ENCODE measurements at regions not wholly inside any gene's neighbourhood (a gene's known extent, or its start where the extent isn't known, plus 50 kb on each side); places are given as distances from the start of the nearest gene placed in this dataset.

DNA sequence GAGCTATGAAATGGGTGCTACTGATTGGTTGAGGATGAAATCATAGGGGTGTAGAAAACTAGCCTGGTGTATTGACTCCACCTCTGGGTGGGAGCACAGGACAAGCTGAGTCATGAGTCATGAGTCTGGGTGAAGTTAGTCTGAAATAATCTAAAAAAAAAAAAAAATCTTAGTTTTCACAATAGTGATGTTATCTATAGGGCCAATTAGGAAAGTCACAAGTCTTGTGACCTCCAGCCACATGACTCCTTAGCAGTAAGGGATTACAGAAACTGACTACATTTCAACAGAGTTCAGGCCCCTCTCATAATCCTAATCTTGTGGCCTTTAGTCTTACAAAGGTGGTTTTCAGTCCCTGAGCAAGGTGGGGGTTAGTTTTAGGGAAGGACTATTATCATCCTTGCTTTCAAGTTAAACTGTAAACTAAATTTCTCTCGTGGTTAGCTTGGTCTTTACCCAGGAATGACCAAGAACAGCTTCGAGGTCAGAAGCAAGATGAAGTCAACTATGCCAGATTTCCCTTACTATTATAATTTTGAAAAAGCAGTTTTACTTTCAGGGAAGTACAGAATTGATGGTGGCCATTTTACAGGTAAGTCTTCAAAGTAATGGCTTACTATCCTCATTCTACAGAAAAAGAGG is 338.0 kb upstream of the GYPC start:
- DNase-seq (ENCODE audit: low spot score): no peak

DNA sequence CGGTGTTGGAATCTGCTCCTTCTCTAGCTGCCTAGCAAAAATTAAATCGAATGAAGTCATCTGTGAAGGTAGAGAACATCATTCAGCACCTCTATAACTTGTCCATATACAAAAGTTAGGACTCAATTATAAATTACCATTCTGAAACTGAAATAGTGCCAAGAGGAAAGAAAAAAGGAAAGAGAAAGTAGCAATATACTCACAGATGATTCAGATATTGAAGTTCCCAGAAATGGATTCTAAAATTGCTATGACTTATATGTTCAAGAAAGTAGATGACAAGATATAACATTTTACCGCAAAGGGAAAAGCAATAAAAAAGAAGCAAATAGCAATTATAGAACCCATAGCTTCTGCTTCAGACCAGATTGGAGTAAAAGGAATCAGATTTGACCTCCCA is 333.6 kb upstream of the GYPC start:
- no peak for DNase-seq (ENCODE audit: low spot score)

- DNase-seq (ENCODE audit: low spot score): no peak
Measured at GRCh38 chr2:126325202-126325601, 330.8 kb upstream of the GYPC start.

GRCh38 chr2:126329173-126329572 is 326.8 kb upstream of the GYPC start:
- DNase-seq (ENCODE audit: low spot score): no peak

- no peak for DNase-seq (ENCODE audit: low spot score)
Measured at GRCh38 chr2:126342457-126342856, 313.5 kb upstream of the GYPC start.

- no peak for DNase-seq (ENCODE audit: low spot score)
Measured at GRCh38 chr2:126343136-126343535, 312.8 kb upstream of the GYPC start.

DNA sequence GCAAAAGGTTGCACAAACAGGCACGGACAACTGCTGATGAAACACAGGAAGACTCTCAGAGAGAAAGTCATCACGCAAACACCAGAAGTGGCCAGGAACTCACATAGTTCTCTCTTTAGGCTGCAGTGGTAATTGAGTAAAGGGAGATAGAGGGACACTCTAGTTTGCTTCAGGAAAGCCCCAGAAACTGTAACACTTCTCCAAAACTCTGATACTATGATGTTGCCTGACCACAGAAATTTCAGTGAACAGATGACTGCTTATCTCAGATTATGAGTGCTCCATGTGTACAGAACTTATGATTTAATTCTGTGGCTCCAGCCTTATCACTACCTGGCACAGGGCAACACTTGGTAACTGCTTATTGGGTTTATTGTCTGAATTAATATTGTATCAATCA is 311.5 kb upstream of the GYPC start:
- no peak for DNase-seq (ENCODE audit: low spot score)

DNA sequence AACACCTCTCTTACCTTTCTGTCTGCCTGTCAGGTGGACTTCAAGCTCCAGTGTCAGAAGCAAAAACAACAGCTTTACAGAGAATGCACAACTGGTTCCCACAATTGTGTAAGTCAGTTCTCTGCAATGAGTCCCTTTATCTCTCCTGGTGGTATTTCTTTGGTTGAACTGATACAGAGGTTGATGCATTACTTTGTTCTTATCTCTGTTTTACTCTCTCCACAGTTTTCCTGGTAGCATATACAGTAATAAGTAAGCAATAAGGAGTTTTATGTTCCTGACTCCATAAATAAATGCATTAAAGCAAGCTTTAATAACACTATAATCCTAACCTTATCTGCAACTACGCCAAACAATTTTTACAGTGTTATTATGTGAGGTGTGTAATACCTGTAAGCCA is 310.3 kb upstream of the GYPC start:
- DNase-seq (ENCODE audit: low spot score): no peak

DNA sequence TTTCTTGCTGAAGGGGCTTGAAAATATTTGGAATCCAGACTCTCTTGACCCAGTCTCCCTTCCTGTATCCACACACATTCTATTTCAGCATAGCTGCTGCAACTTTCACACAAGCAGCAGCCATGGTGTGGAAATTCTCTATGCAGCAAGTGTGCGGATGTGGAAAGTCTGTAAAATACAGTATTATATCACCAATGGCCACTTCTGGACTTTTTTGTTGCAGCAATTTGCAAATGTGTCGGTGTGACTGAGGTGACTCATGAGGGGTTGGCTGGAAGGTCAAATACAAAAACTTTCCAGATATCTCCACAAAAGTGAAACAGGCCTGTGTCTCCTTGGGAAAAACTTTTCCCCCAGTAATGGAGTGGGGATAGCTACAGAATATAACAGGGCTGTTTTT is 299.3 kb upstream of the GYPC start:
- DNase-seq (ENCODE audit: low spot score): no peak

GRCh38 chr2:126358122-126358521 is 297.8 kb upstream of the GYPC start:
- DNase-seq (ENCODE audit: low spot score): no peak

DNA sequence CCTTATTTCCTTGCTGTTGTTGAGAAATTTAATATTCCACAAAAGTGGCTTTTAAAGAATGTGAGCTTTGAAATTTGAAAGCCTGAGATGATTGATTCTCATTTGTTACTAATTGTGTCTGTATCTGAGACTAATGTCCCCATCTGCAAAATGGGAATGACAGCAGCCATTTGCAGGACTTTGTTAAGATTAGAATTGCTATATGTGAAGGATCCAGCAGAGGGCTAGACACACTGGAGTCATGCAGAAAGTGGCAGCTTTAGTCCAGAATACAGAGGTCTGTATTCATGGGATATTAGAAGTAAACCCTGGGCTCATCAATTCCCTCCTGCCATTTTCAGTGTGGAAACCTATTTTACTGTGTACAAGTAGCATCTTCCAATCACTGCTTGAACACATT is 296.5 kb upstream of the GYPC start:
- DNase-seq (ENCODE audit: low spot score): no peak

DNA sequence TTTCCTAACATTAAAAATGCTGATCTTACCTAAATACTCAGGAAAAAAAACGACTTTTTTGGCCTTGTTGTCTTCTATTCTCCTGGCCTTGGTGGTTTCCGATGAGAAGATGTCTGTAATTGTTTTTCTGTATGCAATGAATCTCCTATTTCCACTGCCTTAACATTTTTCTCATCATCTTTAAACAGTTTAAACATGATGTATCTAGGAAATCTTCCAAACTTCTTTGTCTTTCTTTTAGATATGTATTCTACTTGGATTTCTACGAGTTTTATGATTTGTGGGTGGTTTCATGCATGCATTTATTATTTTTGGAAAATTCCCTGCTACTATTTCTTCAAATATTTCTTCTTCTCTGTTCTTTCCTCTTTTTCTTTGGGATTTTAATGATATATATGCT is 288.6 kb upstream of the GYPC start:
- DNase-seq (ENCODE audit: low spot score): no peak

GRCh38 chr2:126368758-126369157 is 287.2 kb upstream of the GYPC start:
- no peak for DNase-seq (ENCODE audit: low spot score)

DNA sequence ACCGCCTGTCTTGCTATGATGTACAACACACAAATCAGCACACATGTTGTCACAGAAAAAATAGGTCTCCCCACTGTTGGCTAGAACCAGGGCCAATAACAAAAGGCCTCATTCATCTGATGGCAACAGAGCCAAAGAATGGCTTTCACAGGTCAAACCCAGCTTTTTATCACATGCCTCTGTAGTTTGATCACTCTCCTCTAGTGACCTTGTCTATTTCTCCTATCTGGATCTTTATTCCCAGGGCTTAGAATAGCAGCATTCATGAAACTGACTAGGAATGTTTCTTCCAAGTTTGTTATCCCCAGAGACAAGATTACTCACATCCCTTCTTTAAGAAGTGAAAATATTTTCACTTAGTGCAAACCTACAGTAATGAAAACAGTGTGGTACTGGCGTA is 285.8 kb upstream of the GYPC start:
- DNase-seq (ENCODE audit: low spot score): no peak

- DNase-seq (ENCODE audit: low spot score): no peak
Measured at GRCh38 chr2:126372406-126372805, 283.6 kb upstream of the GYPC start.

DNA sequence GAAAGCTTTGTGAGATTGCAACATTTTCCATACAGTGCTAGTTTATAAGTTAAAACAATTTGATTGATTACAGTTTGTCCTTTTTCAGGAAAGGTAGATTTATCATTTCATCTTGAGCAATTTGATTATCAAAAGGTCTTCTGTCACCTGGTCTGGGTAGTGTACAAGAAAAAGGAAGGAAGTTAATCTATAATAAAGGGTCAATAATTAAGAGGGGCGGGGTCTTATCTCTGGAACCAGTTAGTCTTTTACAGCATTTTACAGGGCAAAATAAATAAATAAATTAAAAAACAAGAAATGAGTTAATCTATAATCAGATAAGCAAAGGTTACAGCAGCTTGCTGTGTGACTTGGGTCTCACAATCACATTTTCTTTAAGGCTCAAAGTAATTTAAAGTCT is 277.8 kb upstream of the GYPC start:
- no peak for DNase-seq (ENCODE audit: low spot score)

GRCh38 chr2:126381091-126381490 is 274.9 kb upstream of the GYPC start:
- DNase-seq (ENCODE audit: low spot score): no peak

DNA sequence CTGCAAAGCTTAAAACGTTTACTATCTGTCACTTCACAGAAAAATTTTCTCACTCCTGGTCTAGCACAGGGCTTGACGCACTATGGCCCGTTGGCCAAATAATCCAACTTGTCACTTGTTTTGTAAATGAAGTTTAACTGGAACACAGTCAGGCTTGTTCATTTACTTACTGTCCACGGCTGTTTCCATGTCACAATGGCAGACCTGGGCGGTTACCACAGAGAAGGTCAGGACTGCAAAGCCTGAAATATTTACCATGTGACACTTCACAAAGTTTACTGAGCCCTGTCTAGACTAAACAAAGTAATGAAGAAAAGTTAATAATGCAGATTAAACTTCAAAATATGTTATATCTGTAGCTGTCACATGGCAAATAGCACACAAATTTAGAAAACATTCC is 273.0 kb upstream of the GYPC start:
- no peak for DNase-seq (ENCODE audit: low spot score)

DNA sequence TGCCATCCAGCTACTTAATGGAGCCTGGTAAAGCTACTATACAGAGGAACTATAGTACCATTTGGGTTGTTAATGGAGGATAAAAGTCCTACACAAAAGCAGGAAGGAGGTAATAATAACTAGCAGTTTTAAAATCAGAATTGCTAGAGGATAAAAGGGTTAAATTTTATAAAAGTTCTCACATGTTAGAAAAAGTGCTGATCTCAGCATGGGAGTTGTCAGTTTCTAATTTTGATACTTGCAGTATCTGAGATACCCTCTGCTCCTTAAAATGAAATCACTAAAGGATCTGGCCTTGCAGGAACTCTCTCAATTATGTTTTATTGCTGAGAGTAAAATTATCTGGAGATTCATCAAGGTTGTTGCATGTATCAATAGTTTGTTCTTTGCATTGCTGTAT is 272.2 kb upstream of the GYPC start:
- no peak for DNase-seq (ENCODE audit: low spot score)

- DNase-seq (ENCODE audit: low spot score): no peak
Measured at GRCh38 chr2:126385441-126385840, 270.5 kb upstream of the GYPC start.

- no peak for DNase-seq (ENCODE audit: low spot score)
Measured at GRCh38 chr2:126385983-126386382, 270.0 kb upstream of the GYPC start.

- no peak for DNase-seq (ENCODE audit: low spot score)
Measured at GRCh38 chr2:126389446-126389845, 266.5 kb upstream of the GYPC start.

DNA sequence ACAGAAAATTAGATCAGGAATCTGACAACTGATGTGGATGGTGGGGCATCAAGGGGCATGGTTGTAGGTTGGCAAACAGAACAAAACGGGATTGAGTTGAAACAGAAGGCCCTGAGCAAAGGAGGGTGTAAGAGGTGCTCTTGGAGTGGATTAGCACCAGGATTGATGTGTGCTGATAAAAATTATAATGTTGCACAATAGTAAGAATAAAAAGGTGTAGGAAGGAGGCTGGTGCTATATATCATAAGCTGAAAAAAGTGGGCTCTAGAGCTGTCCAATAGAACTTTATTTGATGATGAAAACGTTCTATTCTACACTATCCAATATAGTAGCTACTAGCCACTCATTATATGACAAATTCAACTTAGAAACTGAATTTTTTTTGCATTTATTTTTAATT is 263.1 kb upstream of the GYPC start:
- no peak for DNase-seq (ENCODE audit: low spot score)

GRCh38 chr2:126399001-126399400 is 257.0 kb upstream of the GYPC start:
- no peak for DNase-seq (ENCODE audit: low spot score)

All from LoVo (cell line).